Cardiac septum (tissue), 1 donor: ENCODE measurements at regions not wholly inside any gene's neighbourhood (a gene's known extent, or its start where the extent isn't known, plus 50 kb on each side); places are given as distances from the start of the nearest gene placed in this dataset.

Experiments
- DNase-seq: peaks from one replicate; pipeline ENCODE4 v3.0.0-alpha.2; 2020; ENCODE audit warnings: low spot score
- intact Hi-C: fragments of 100-400 bp; cut with DNase I; formaldehyde crosslinking; loops from one replicate; pipeline ENCODE4 v1.14.0; 2022
- donor health status: DM: no; HTN: no; CAD: no.

DNA sequence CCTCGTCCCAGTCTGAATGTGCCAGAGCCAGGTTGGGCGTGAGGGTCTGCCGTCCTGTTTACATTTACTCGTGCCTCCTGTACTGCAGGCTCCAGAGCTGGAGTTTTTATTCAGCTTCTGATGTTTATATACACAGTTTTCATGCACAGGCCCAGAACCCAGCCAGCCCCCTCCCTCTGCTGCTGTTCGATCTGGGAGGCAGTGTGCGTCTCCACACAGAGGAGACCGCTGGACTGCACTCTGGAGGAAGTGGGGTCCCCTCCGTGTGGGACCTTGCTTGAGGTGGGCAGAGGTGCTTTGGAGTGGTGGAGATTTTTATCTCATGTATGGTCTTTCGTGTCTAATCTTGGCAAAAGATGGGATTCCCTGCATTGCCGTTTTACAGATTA is 90.6 kb downstream of the GLI2 start:
- DNase-seq = no peak
- intact Hi-C loops = loop anchor here (5.0 kb wide), 2 partner anchors 86 to 89 kb away; partner anchors contain the start of gene GLI2

- intact Hi-C loops = loop anchor here (5.0 kb wide), 2 partner anchors 85 to 90 kb away; partner anchors contain the start of gene GLI2
Measured at GRCh38 chr2:120826716-120827410, 91.2 kb downstream of the GLI2 start.

GRCh38 chr2:120828066-120828465 is 92.4 kb downstream of the GLI2 start:
- no peak for DNase-seq

More at GRCh38 chr2:120826716-120827410, 91.2 kb downstream of the GLI2 start:
- DNase-seq = no peak

DNA sequence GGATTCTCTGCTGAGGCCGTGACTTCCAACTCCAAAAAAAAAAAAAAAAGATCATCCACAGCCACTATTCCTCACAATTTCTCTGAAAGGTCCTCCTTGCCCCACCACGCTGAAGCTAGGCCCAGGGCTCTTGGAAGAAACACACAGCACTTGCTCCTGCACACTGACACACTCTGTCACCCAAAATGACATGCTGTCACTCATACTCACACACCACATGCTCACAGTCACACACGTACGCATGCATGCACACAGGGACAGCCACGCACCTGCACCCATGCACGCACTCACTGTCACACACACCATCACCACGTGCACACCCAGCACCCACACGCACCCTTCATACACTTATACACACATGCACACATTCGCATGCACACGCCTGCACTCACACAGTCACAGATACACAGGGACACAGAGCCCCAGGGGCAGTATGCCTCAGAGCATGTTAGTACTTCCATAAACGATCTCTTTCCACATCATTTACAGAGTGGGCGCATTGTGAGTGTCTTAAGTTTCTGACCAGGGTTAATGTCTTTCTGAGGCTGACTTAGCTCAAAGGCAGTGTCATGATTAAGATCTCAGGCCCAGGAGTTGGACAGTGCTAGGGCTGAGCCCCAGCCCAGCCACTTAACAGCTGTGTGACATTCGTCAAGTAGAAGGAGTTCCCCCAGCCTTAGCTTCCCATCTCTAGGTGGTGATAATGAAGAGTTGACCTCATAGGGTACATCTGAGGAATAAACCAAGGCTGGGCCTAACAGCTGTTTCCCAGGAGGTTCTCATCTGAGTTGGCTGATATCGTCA is 93.4 kb downstream of the GLI2 start:
- intact Hi-C loops = loop anchor here (5.0 kb wide), 2 partner anchors 83 to 92 kb away; partner anchors contain the start of gene GLI2
- no peak for DNase-seq

More at GRCh38 chr2:120828066-120828465, 92.4 kb downstream of the GLI2 start:
- intact Hi-C loops = loop anchor here (5.0 kb wide), 2 partner anchors 84 to 91 kb away; partner anchors contain the start of gene GLI2

DNA sequence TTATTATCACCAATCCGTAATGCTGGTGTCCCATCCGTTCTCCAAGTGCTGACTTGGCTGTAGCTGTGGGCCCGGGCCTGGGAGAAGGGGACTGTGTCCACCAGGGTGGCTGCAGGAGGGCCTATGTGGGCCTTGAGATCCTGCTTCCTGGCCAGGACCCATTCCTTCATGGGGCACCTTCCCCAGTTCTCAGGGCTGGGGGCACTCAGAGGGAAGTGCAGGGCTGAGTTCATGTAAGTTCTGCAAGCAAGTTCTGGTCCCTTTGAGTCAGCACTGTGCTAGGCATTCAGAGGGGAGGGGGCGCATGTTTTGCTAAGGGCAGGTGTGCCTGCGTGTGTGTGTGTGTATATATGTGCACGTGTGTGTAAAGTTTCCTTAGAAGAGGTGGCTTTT is 94.0 kb downstream of the GLI2 start:
- DNase-seq = no peak
- intact Hi-C loops = loop anchor here (5.0 kb wide), 2 partner anchors 83 to 92 kb away; partner anchors contain the start of gene GLI2

GRCh38 chr2:120830096-120830830 is 94.6 kb downstream of the GLI2 start:
- no peak for DNase-seq
- intact Hi-C loops = no loop called here

DNA sequence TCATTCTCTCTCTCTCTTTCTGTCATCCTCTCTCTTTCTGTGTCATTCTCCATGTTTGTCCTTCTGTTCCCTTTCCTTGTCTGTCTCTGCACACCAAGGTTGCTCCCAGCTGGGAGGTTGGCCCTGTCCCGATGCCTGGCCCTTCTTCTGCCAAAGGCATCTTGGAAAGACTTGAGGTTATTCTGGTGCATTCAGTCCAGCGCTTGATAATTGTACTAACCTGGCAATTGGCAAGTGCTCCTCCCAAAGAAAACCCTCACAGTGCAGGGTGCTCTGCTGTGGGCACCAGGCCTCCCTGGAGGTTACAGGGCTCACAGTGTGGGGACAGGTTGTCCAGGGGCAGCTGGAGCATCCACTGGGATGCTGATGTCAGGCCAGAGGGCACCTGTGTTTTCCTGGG is 95.4 kb downstream of the GLI2 start:
- intact Hi-C loops = no loop called here
- DNase-seq = no peak

DNA sequence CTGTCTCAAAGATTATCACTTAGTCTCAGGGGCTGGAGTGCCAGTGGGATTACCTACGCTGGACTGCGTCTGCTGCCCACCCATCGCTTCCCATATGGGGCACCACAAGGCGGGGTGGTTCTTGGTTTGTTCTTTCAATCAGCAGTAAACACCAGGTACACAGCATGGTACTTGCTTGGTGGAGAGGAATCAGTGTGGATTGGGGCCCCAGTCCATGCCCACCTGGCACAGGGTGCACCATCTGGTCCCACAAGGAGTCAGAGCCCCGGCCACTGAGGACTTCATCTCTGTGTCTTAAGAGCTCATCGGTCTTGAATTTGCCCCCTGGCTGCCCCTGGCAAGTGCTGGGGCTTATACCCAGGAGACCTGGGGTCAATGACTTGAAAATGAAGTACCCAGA is 96.2 kb downstream of the GLI2 start:
- DNase-seq = no peak
- intact Hi-C loops = no loop called here

- no peak for DNase-seq
- intact Hi-C loops = no loop called here
Measured at GRCh38 chr2:120832296-120833070, 96.8 kb downstream of the GLI2 start.

DNA sequence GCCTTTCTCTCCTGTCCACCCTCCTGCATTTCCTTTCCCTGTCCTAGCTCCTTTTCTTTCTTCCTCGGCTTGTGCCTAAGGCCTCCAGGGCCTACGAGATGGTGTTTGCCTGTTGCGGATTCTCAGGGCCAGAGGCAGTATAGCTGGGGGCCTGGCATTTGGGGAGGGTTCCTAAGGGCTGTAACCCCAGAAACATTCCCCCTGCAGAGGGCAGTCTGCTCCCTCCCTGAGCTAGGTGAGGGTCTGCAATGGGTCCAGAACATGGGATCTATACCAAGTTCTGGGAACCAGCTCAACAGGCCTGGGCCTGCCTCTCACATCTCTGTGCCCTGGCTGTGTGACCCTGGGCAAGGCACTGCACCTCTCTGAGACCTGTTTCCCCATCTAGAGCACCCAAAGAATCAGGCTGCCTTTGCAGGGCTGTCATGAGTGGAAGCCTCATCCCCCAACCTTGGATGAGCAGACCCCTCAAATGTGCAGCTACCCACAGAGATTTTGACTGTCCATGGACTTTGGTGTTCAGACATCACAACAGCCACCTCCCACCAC is 97.5 kb downstream of the GLI2 start:
- DNase-seq = no peak
- intact Hi-C loops = no loop called here

- DNase-seq = no peak
- intact Hi-C loops = no loop called here
Measured at GRCh38 chr2:120834206-120834605, 98.5 kb downstream of the GLI2 start.

- intact Hi-C loops = no loop called here
Measured at GRCh38 chr2:120836281-120836680, 100.6 kb downstream of the GLI2 start.

GRCh38 chr2:120840795-120841487 is 105.3 kb downstream of the GLI2 start:
- DNase-seq = no peak
- intact Hi-C loops = no loop called here

More at GRCh38 chr2:120836281-120836680, 100.6 kb downstream of the GLI2 start:
- no peak for DNase-seq

DNA sequence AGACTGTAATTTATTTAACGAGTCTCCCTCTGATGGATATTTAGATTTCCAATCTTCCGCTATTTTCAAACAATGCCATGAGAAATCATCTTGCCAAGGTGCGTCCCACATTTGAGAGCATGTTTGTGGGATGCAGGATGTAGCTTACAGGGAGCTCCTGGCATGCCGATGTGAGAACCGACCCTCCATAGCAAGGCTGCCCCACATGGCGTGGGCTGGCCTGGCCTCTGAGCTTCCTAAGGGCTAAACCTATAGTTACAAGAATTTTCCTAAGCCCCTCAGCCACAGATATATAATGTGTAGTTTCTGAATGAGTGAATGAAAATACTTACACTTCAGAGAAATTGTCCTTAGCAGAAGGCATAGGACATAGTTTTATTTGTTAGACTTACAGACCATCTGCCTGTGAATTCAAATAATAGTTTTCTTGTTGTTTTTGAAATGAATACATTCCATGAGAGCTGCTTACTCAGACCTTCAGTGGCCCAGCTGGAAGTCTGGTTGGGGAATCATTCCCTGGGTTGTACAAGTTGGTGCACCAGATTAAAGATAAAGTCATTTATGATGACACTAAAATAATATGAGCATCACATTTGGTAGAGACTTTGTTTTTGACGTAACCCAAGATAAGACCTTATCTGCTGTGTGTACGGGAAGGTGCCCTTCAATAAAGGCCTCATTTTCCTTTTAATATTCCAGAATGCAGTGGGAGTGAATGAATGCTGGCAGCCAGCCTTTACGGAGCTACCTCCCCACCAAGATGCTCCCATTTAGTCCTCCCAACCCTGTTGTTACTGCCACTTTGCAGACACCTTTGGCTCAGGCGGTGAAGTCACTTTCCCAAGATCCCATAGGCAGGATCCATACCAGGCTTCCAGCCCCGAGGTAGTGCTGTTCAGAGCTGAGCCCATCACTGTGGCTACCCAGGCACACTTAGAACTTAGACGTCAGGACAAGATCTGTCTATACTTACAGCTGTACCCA is 107.1 kb downstream of the GLI2 start:
- intact Hi-C loops = no loop called here

DNA sequence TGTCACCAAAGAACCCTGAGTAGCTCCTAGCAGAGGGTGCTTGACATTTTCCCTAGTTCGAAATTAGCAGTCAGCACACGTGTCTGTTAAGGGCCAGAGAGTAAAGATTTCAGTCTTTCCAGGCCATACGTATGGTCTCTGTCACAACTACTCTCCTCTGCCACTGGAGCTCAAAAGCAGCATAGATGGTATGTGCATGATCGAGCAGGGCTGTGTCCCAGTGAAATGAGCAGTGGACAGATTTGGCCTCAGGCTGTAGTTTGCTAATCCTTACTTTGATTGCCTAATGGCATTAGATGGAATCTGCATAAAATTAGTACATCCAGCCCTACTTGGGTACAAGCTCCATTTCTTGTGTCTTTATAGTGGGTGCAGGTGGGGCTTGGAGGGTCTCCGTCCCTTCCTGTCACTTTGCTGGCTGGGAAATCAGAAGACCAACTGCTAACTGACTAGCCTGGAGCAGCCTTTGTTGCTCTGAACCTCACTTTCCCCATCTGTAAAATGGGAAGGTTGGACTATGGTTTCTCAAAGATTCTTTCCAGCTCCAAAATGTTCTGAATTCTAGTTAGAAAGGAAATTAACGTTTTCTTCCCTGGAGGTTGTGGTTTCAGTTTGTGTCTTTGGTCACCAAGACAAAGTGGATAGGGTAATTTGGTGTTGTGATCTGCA is 108.5 kb downstream of the GLI2 start:
- DNase-seq = no peak
- intact Hi-C loops = no loop called here

More for the DNA sequence above, 107.1 kb downstream of the GLI2 start:
- no peak for DNase-seq

GRCh38 chr2:120845277-120845676 is 109.6 kb downstream of the GLI2 start:
- DNase-seq = no peak
- intact Hi-C loops = no loop called here
